ENCODE measurements at regions not wholly inside any gene's neighbourhood (a gene's known extent, or its start where the extent isn't known, plus 50 kb on each side); places are given as distances from the start of the nearest gene placed in this dataset.

GRCh38 chr16:26273607-26274006 lies 581.8 kb downstream of the HS3ST4 start:
- TF ChIP-seq, protein P1, sequence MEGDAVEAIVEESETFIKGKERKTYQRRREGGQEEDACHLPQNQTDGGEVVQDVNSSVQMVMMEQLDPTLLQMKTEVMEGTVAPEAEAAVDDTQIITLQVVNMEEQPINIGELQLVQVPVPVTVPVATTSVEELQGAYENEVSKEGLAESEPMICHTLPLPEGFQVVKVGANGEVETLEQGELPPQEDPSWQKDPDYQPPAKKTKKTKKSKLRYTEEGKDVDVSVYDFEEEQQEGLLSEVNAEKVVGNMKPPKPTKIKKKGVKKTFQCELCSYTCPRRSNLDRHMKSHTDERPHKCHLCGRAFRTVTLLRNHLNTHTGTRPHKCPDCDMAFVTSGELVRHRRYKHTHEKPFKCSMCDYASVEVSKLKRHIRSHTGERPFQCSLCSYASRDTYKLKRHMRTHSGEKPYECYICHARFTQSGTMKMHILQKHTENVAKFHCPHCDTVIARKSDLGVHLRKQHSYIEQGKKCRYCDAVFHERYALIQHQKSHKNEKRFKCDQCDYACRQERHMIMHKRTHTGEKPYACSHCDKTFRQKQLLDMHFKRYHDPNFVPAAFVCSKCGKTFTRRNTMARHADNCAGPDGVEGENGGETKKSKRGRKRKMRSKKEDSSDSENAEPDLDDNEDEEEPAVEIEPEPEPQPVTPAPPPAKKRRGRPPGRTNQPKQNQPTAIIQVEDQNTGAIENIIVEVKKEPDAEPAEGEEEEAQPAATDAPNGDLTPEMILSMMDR (IDR thresholded peaks at IDR 0.05; ENCODE audit: low read depth, low read length) = no peak
- TF ChIP-seq POLR2A (IDR thresholded peaks at IDR 0.05; ENCODE audit: extremely low read depth, insufficient read length) = no peak
- TF ChIP-seq, protein P2, sequence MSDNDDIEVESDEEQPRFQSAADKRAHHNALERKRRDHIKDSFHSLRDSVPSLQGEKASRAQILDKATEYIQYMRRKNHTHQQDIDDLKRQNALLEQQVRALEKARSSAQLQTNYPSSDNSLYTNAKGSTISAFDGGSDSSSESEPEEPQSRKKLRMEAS (IDR thresholded peaks at IDR 0.05; ENCODE audit: low read depth, low read length) = no peak
- no peak for TF ChIP-seq MYC (IDR thresholded peaks at IDR 0.05; ENCODE audit: low read depth, low read length)
